Fibroblast of lung (primary cell): ENCODE measurements at regions not wholly inside any gene's neighbourhood (a gene's known extent, or its start where the extent isn't known, plus 50 kb on each side); places are given as distances from the start of the nearest gene placed in this dataset.

Experiments used
- DNase-seq, 2 donors: peaks; one replicate each; pipeline versions ENCODE4 v3.0.0 to v3.0.0-alpha.2; 2010; ENCODE audit warnings: low read depth in 2 of 2
- H2AFZ ChIP-seq: 2 replicates; pipeline ENCODE4 v1.5.1; 2012; ENCODE audit warnings: low read length, control low read depth, inconsistent platforms
- H3K27ac ChIP-seq: 2 replicates; pipeline ENCODE4 v1.5.1; 2011; ENCODE audit warnings: low read length, control low read depth; ENCODE audit not compliant: insufficient read depth
- H3K27me3 ChIP-seq: 2 replicates; pipeline ENCODE4 v1.5.1; 2011; ENCODE audit warnings: mild to moderate bottlenecking, low read length; ENCODE audit not compliant: control insufficient read depth, insufficient read depth
- H3K36me3 ChIP-seq: 2 replicates; pipeline ENCODE4 v1.5.1; 2011; ENCODE audit warnings: low read length; ENCODE audit not compliant: control insufficient read depth, insufficient read depth
- H3K4me1 ChIP-seq: 2 replicates; pipeline ENCODE4 v1.5.1; 2011; ENCODE audit warnings: low read length; ENCODE audit not compliant: control insufficient read depth, insufficient read depth; ENCODE audit errors: extremely low read depth
- H3K4me2 ChIP-seq: 2 replicates; pipeline ENCODE4 v1.5.1; 2011; ENCODE audit warnings: low read length, control low read depth; ENCODE audit not compliant: insufficient read depth; ENCODE audit errors: extremely low read depth
- H3K4me3 ChIP-seq, 4 experiments: fragments of 200-600 bp in 1 of 4; sonication (generic) in 1 of 4; replicated peaks in 1 of 4; 2 replicates each; pipeline ENCODE4 v1.5.1; 2011 to 2016; ENCODE audit warnings: low read length in 4 of 4, low read depth in 3 of 4, mild to moderate bottlenecking in 3 of 4, control low read depth in 2 of 4, inconsistent platforms in 1 of 4, mixed read lengths in 1 of 4; ENCODE audit not compliant: insufficient read depth in 1 of 4; ENCODE audit errors: control extremely low read depth in 1 of 4
- H3K79me2 ChIP-seq: 2 replicates; pipeline ENCODE4 v1.5.1; 2012; ENCODE audit warnings: mild to moderate bottlenecking, low read length, inconsistent platforms; ENCODE audit not compliant: control insufficient read depth, insufficient read depth
- H3K9ac ChIP-seq: 2 replicates; pipeline ENCODE4 v1.5.1; 2011; ENCODE audit warnings: mild to moderate bottlenecking, low read length, control low read depth; ENCODE audit not compliant: insufficient read depth
- H3K9me3 ChIP-seq: 2 replicates; pipeline ENCODE4 v1.5.1; 2012; ENCODE audit warnings: low read depth, low read length; ENCODE audit not compliant: control insufficient read depth, insufficient read depth
- H4K20me1 ChIP-seq: 2 replicates; pipeline ENCODE4 v1.5.1; 2011; ENCODE audit warnings: low read length; ENCODE audit not compliant: control insufficient read depth, insufficient read depth; ENCODE audit errors: extremely low read depth
- CTCF ChIP-seq, 2 donors: IDR thresholded peaks in 1 of 2; conservative IDR thresholded peaks in 1 of 2; 1 replicate in 1 of 2; 2 replicates in 1 of 2; pipeline ENCODE4 v1.5.1; 2011 to 2012; ENCODE audit warnings: low read length in 2 of 2, control low read depth in 1 of 2, inconsistent platforms in 1 of 2, low read depth in 1 of 2, mild to moderate bottlenecking in 1 of 2
- EZH2 ChIP-seq: IDR thresholded peaks from 2 replicates; pipeline ENCODE4 v1.5.1; 2012; ENCODE audit warnings: low read length, control low read depth, mild to moderate bottlenecking; ENCODE audit errors: missing control alignments

DNA sequence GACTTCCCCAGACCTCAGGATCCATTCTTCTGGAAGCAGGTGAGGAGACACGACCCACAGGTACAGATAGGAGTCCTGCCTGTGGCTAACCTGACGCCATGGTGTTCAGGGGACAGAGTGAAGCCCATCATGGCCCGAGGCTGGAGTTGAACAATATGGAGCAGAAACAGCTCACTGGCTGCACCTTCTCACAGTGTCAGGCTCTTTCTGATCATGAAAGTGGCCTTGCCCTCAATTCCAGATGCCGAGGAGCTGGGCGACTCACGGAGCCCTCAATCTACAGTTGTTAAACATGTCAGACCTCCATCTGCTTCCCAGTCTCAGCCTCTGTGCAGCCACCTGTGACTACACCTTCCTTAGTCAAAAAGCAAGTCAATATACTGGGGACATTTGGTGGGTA lies 110.8 kb upstream of the SMAD3 start:
- H2AFZ ChIP-seq = no peak overlapping the region
- no peak overlapping the region for H3K27ac ChIP-seq
- H3K9me3 ChIP-seq = no peaks in the 10 kb centered on the region
- H3K36me3 ChIP-seq = no peaks in the 10 kb centered on the region
- DNase-seq = no peak
- H3K4me1 ChIP-seq = no peaks in the 10 kb centered on the region
- H4K20me1 ChIP-seq = no peaks in the 10 kb centered on the region
- no peaks in the 10 kb centered on the region for H3K79me2 ChIP-seq
- no peak for TF ChIP-seq EZH2
- TF ChIP-seq CTCF (conservative IDR thresholded peaks at IDR 0.05 in 1 of 2, IDR thresholded peaks at IDR 0.05 in 1 of 2; ENCODE audit: low read depth in 1 of 2, low read length in 2 of 2) = no peak
- H3K4me2 ChIP-seq = no peak overlapping the region
- H3K9ac ChIP-seq = no peak overlapping the region
- no peak overlapping the region for H3K4me3 ChIP-seq
- H3K27me3 ChIP-seq = no peaks in the 10 kb centered on the region

DNA sequence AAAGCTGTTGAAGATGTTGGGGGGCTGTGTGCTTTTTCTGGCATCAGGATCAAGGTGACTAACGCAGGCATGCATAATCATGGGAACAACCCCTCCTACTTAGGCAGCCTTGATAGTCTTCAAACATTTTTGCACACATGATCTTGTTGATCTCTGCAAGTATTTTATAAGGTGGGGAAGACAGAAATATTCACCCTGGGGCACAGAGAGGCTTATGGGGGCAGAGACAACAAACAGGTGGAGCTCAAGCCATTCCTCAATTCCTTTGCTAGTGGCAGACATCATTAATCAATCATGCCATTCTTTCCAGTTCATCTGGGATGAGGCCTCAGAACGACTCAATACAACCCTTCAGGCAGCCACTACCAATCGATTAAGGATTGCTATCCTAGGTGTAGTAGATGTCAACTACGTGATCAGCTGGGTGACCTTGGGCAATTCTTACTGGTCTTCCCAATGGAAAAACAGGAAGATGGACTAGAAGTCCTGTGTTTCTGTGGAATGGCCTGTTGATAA lies 110.3 kb upstream of the SMAD3 start:
- TF ChIP-seq EZH2 (no peak), CTCF (conservative IDR thresholded peaks at IDR 0.05 in 1 of 2, IDR thresholded peaks at IDR 0.05 in 1 of 2; ENCODE audit: low read depth in 1 of 2, low read length in 2 of 2) (no peak)
- no peak overlapping the region for H3K4me2 ChIP-seq
- H3K4me1 ChIP-seq = no peaks in the 10 kb centered on the region
- no peaks in the 10 kb centered on the region for H4K20me1 ChIP-seq
- no peaks in the 10 kb centered on the region for H3K79me2 ChIP-seq
- no peak overlapping the region for H3K4me3 ChIP-seq
- no peak for DNase-seq
- no peak overlapping the region for H3K9ac ChIP-seq
- no peaks in the 10 kb centered on the region for H3K27me3 ChIP-seq
- no peak overlapping the region for H3K27ac ChIP-seq
- H3K36me3 ChIP-seq = no peaks in the 10 kb centered on the region
- H3K9me3 ChIP-seq = no peaks in the 10 kb centered on the region
- no peak overlapping the region for H2AFZ ChIP-seq

- Histone ChIP-seq H3K4me2 (no peak overlapping the region), H2AFZ (no peak overlapping the region), H3K27me3 (no peaks in the 10 kb centered on the region), H3K4me1 (no peaks in the 10 kb centered on the region), H3K4me3 (no peak overlapping the region), H3K9me3 (no peaks in the 10 kb centered on the region), H4K20me1 (no peaks in the 10 kb centered on the region), H3K9ac (no peak overlapping the region), H3K36me3 (no peaks in the 10 kb centered on the region), H3K79me2 (no peaks in the 10 kb centered on the region), H3K27ac (no peak overlapping the region)
- peak in 1 of 2 donors; percentile 82 for DNase-seq
- TF ChIP-seq EZH2 = no peak
Observed at GRCh38 chr15:66955871-66956585, 109.4 kb upstream of the SMAD3 start.
